ENCODE measurements at regions not wholly inside any gene's neighbourhood (a gene's known extent, or its start where the extent isn't known, plus 50 kb on each side); places are given as distances from the start of the nearest gene placed in this dataset.

GRCh38 chr11:20311444-20311843 is 52.1 kb upstream of the HTATIP2 start:
- H3K27ac Mint-ChIP-seq, result no peak overlapping the region
- H3K27ac ChIP-seq (ENCODE audit: low read length), result no peak overlapping the region
- H3K9me3 ChIP-seq (ENCODE audit: control insufficient read depth, insufficient read depth, low read length), result no peaks in the 10 kb centered on the region
- ATAC-seq (no peak), DNase-seq (no peak)
- no peak overlapping the region for H3K4me3 Mint-ChIP-seq
- H3K4me1 Mint-ChIP-seq, result no peaks in the 10 kb centered on the region
- no peaks in the 10 kb centered on the region for H3K27me3 ChIP-seq (ENCODE audit: control insufficient read depth, insufficient read depth, low read length)
- no peaks in the 10 kb centered on the region for H3K36me3 ChIP-seq (ENCODE audit: control insufficient read depth, insufficient read depth, low read length)
- H3K4me1 ChIP-seq (ENCODE audit: control insufficient read depth, insufficient read depth, low read length), result no peaks in the 10 kb centered on the region
- H3K27me3 Mint-ChIP-seq (ENCODE audit: low read depth in 2 of 2), result peaks cover 9 to 14% of the 10 kb centered on the region in 2 donors
- intact Hi-C loops (cut with micrococcal nuclease), result no loop called here
- no peaks in the 10 kb centered on the region for H3K36me3 Mint-ChIP-seq
- H3K9me3 Mint-ChIP-seq, result no peaks in the 10 kb centered on the region
- 77% methylated on average over 5 of the region's 5 CpGs for WGBS (ENCODE audit: insufficient coverage)
- no peak overlapping the region for H3K4me3 ChIP-seq (ENCODE audit: low read length)
- TF ChIP-seq CTCF (IDR thresholded peaks at IDR 0.05), result no peak

- Histone ChIP-seq H3K9me3 (ENCODE audit: control insufficient read depth, insufficient read depth, low read length) (no peaks in the 10 kb centered on the region), H3K27ac (ENCODE audit: low read length) (no peak overlapping the region), H3K27me3 (ENCODE audit: control insufficient read depth, insufficient read depth, low read length) (no peaks in the 10 kb centered on the region), H3K4me1 (ENCODE audit: control insufficient read depth, insufficient read depth, low read length) (no peaks in the 10 kb centered on the region), H3K4me3 (ENCODE audit: low read length) (no peak overlapping the region), H3K36me3 (ENCODE audit: control insufficient read depth, insufficient read depth, low read length) (no peaks in the 10 kb centered on the region)
- ATAC-seq, result no peak
- H3K4me3 Mint-ChIP-seq, result no peak overlapping the region
- no peaks in the 10 kb centered on the region for H3K36me3 Mint-ChIP-seq
- no peaks in the 10 kb centered on the region for H3K9me3 Mint-ChIP-seq
- peaks cover 10 to 18% of the 10 kb centered on the region in 2 donors for H3K27me3 Mint-ChIP-seq (ENCODE audit: low read depth in 2 of 2)
- intact Hi-C loops (cut with micrococcal nuclease), result no loop called here
- no peak for DNase-seq
- no peak overlapping the region for H3K27ac Mint-ChIP-seq
- TF ChIP-seq CTCF (IDR thresholded peaks at IDR 0.05), result no peak
- H3K4me1 Mint-ChIP-seq, result no peaks in the 10 kb centered on the region
- 84% methylated on average over 9 of the region's 11 CpGs for WGBS (ENCODE audit: insufficient coverage)
These were observed 52.7 kb upstream of the HTATIP2 start for GRCh38 chr11:20310596-20311394.

- Histone ChIP-seq H3K36me3 (ENCODE audit: control insufficient read depth, insufficient read depth, low read length) (no peaks in the 10 kb centered on the region), H3K9me3 (ENCODE audit: control insufficient read depth, insufficient read depth, low read length) (no peaks in the 10 kb centered on the region), H3K27ac (ENCODE audit: low read length) (no peak overlapping the region), H3K27me3 (ENCODE audit: control insufficient read depth, insufficient read depth, low read length) (no peaks in the 10 kb centered on the region), H3K4me1 (ENCODE audit: control insufficient read depth, insufficient read depth, low read length) (no peaks in the 10 kb centered on the region), H3K4me3 (ENCODE audit: low read length) (no peak overlapping the region)
- Mint-ChIP-seq H3K4me1 (no peaks in the 10 kb centered on the region), H3K4me3 (no peak overlapping the region), H3K36me3 (no peaks in the 10 kb centered on the region), H3K27ac (no peak overlapping the region), H3K9me3 (no peaks in the 10 kb centered on the region), H3K27me3 (ENCODE audit: low read depth in 2 of 2) (peaks cover 10 to 21% of the 10 kb centered on the region in 2 donors)
- ATAC-seq, result no peak
- TF ChIP-seq CTCF (IDR thresholded peaks at IDR 0.05), result no peak
- intact Hi-C loops (cut with micrococcal nuclease), result no loop called here
- DNase-seq, result no peak
- 82% methylated on average over 8 of the region's 9 CpGs for WGBS (ENCODE audit: insufficient coverage)
These were observed 53.4 kb upstream of the HTATIP2 start for GRCh38 chr11:20310137-20310536.
